Osteoblast (primary cell): ENCODE measurements at regions not wholly inside any gene's neighbourhood (a gene's known extent, or its start where the extent isn't known, plus 50 kb on each side); places are given as distances from the start of the nearest gene placed in this dataset.
"Not testable (repeated sequence)": the region's sequence is repeated elsewhere in the genome, so short reads cannot be mapped to it uniquely, and the experiment has no call there.

Source experiments
- DNase-seq: peaks from one replicate; pipeline ENCODE4 v3.0.0; 2011; ENCODE audit warnings: low spot score, mixed read lengths; ENCODE audit not compliant: insufficient read length; ENCODE audit errors: missing footprints
- H2AFZ ChIP-seq: 2 replicates; pipeline ENCODE4 v1.6.0; 2011; ENCODE audit warnings: mild to moderate bottlenecking, low read length
- H3K27ac ChIP-seq: 2 replicates; pipeline ENCODE4 v1.5.1; 2011; ENCODE audit warnings: mild to moderate bottlenecking, low read depth, low read length, moderate library complexity
- H3K27me3 ChIP-seq: 2 replicates; pipeline ENCODE4 v1.6.0; 2012; ENCODE audit warnings: mild to moderate bottlenecking, control low read depth, inconsistent platforms, low read length, moderate library complexity; ENCODE audit not compliant: insufficient read depth
- H3K36me3 ChIP-seq: 2 replicates; pipeline ENCODE4 v1.5.1; 2011; ENCODE audit warnings: mild to moderate bottlenecking, low read length, control low read depth, moderate library complexity; ENCODE audit not compliant: insufficient read depth
- H3K4me1 ChIP-seq: 2 replicates; pipeline ENCODE4 v1.5.1; 2011; ENCODE audit warnings: mild to moderate bottlenecking, low read length, control low read depth, moderate library complexity; ENCODE audit not compliant: insufficient read depth
- H3K4me2 ChIP-seq: 2 replicates; pipeline ENCODE4 v1.6.0; 2011; ENCODE audit warnings: mild to moderate bottlenecking, low read length; ENCODE audit not compliant: insufficient read depth
- H3K4me3 ChIP-seq: fragments of 200-600 bp; sonication (generic); 3 replicates; pipeline ENCODE4 v1.5.1; 2012; ENCODE audit warnings: mild to moderate bottlenecking, low read length, inconsistent platforms; ENCODE audit not compliant: insufficient read depth
- H3K79me2 ChIP-seq: 2 replicates; pipeline ENCODE4 v1.6.0; 2012; ENCODE audit warnings: mild to moderate bottlenecking, low read length, control low read depth, inconsistent platforms; ENCODE audit not compliant: insufficient read depth
- H3K9me3 ChIP-seq: 2 replicates; pipeline ENCODE4 v1.5.1; 2011; ENCODE audit warnings: low read depth, low read length, control low read depth
- H4K20me1 ChIP-seq: 2 replicates; pipeline ENCODE4 v1.6.0; 2012; ENCODE audit warnings: mild to moderate bottlenecking, low read length, control low read depth; ENCODE audit not compliant: insufficient read depth
- TF ChIP-seq, protein P1 (sequence below): IDR thresholded peaks from 2 replicates; pipeline ENCODE4 v1.5.1; 2011; ENCODE audit warnings: mild to moderate bottlenecking, low read depth, low read length, moderate library complexity; ENCODE audit errors: extremely low read depth

- H3K79me2 ChIP-seq: no peaks in the 10 kb centered on the region
- H3K36me3 ChIP-seq: no peaks in the 10 kb centered on the region
- no peaks in the 10 kb centered on the region for H4K20me1 ChIP-seq
- H3K4me2 ChIP-seq: no peak overlapping the region
- no peaks in the 10 kb centered on the region for H3K27me3 ChIP-seq
- no peak for DNase-seq
- no peaks in the 10 kb centered on the region for H3K4me1 ChIP-seq
- H3K27ac ChIP-seq: no peak overlapping the region
- no peak overlapping the region for H2AFZ ChIP-seq
- TF ChIP-seq, protein P1, sequence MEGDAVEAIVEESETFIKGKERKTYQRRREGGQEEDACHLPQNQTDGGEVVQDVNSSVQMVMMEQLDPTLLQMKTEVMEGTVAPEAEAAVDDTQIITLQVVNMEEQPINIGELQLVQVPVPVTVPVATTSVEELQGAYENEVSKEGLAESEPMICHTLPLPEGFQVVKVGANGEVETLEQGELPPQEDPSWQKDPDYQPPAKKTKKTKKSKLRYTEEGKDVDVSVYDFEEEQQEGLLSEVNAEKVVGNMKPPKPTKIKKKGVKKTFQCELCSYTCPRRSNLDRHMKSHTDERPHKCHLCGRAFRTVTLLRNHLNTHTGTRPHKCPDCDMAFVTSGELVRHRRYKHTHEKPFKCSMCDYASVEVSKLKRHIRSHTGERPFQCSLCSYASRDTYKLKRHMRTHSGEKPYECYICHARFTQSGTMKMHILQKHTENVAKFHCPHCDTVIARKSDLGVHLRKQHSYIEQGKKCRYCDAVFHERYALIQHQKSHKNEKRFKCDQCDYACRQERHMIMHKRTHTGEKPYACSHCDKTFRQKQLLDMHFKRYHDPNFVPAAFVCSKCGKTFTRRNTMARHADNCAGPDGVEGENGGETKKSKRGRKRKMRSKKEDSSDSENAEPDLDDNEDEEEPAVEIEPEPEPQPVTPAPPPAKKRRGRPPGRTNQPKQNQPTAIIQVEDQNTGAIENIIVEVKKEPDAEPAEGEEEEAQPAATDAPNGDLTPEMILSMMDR: no peak
- no peak overlapping the region for H3K4me3 ChIP-seq
- H3K9me3 ChIP-seq: peaks cover 5% of the 10 kb centered on the region
Observed at GRCh38 chr14:49250517-49250916, 335.7 kb downstream of the RPS29 start.

DNA sequence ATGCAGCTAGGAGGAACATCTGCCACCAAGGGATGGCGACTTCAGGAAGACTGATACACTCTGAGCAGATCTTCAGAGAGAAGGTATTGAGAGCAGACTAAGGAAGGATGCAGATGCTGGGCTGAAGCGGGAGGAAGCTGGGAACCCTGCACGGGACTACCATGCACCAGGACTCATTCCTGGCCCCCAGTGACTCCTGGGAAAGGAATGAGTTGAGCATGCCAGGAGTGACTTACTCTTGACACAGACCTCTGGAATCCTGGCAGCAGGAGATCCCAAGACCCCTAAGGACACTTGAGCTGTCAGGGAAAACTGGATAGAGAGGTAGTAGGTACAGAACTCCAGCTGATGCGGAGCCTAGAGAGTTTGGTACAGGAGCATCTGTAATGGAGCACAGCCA, 336.1 kb downstream of the RPS29 start:
- no peak for DNase-seq
- H4K20me1 ChIP-seq: no peaks in the 10 kb centered on the region
- no peaks in the 10 kb centered on the region for H3K27me3 ChIP-seq
- H2AFZ ChIP-seq: no peak overlapping the region
- peaks cover 5% of the 10 kb centered on the region for H3K9me3 ChIP-seq
- no peak overlapping the region for H3K4me3 ChIP-seq
- H3K27ac ChIP-seq: no peak overlapping the region
- TF ChIP-seq, protein P1: no peak
- H3K4me2 ChIP-seq: no peak overlapping the region
- no peaks in the 10 kb centered on the region for H3K79me2 ChIP-seq
- H3K4me1 ChIP-seq: no peaks in the 10 kb centered on the region
- no peaks in the 10 kb centered on the region for H3K36me3 ChIP-seq

DNA sequence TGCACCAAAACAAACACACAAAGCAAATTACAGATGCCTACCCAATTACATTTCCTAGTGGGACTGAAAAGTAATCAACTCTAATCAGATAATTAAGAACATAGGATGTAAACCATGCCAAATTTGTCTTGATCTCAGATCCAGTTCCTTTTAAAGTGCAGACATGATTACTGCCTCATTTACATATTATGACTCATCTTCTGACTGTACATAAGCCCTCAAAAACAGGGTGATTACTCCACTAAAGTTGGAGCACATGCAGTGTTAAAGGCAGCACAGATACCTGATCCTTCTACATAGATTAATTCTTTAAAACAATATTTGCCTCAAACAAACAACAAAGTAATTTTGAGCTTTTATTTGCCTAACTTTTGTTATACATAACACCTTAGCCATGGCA, 337.2 kb downstream of the RPS29 start:
- Histone ChIP-seq H3K9me3 (peaks cover 5% of the 10 kb centered on the region), H4K20me1 (no peaks in the 10 kb centered on the region), H3K79me2 (no peaks in the 10 kb centered on the region), H2AFZ (no peak overlapping the region), H3K27ac (no peak overlapping the region), H3K36me3 (no peaks in the 10 kb centered on the region), H3K4me3 (no peak overlapping the region), H3K4me2 (no peak overlapping the region), H3K4me1 (no peaks in the 10 kb centered on the region), H3K27me3 (no peaks in the 10 kb centered on the region)
- DNase-seq: no peak
- TF ChIP-seq, protein P1: no peak

- not testable (repeated sequence) for H3K4me3 ChIP-seq, H3K4me1 ChIP-seq, H3K79me2 ChIP-seq, H3K4me2 ChIP-seq, H3K27ac ChIP-seq, H3K27me3 ChIP-seq, DNase-seq, H3K36me3 ChIP-seq, H2AFZ ChIP-seq, H4K20me1 ChIP-seq, H3K9me3 ChIP-seq
Observed at GRCh38 chr14:49243777-49244176, 342.4 kb downstream of the RPS29 start.
